HL-60 (cell line): ENCODE measurements at regions not wholly inside any gene's neighbourhood (a gene's known extent, or its start where the extent isn't known, plus 50 kb on each side); places are given as distances from the start of the nearest gene placed in this dataset.

ENCODE experiments used
- DNase-seq, 2 experiments: peaks; one replicate each; pipeline ENCODE4 v3.0.0-alpha.2; 2010 to 2020; ENCODE audit warnings: low read depth in 1 of 2, low spot score in 1 of 2
- H3K27ac ChIP-seq: fragments of 250-450 bp; sonication (Bioruptor Pico); replicated peaks from 2 replicates; pipeline ENCODE4 v1.5.1; 2020; ENCODE audit warnings: mild to moderate bottlenecking, moderate library complexity
- H3K27me3 ChIP-seq: fragments of 250-450 bp; sonication (Bioruptor Pico); 2 replicates; pipeline ENCODE4 v1.5.1; 2021; ENCODE audit warnings: mild to moderate bottlenecking, moderate library complexity; ENCODE audit not compliant: insufficient read depth, poor library complexity, severe bottlenecking
- H3K4me3 ChIP-seq: replicated peaks from 2 replicates; pipeline ENCODE4 v1.5.1; 2011; ENCODE audit warnings: mild to moderate bottlenecking, control low read depth, low read length; ENCODE audit not compliant: insufficient read depth
- GABPA ChIP-seq: IDR thresholded peaks from 2 replicates; pipeline ENCODE4 v1.6.1; 2012; ENCODE audit warnings: low read depth
- POLR2AphosphoS5 ChIP-seq: IDR thresholded peaks from 2 replicates; pipeline ENCODE4 v1.6.1; 2012; ENCODE audit warnings: low read depth
- REST ChIP-seq: IDR thresholded peaks from 2 replicates; pipeline ENCODE4 v1.6.1; 2012; ENCODE audit warnings: low read depth; ENCODE audit not compliant: insufficient replicate concordance
- SPI1 ChIP-seq: IDR thresholded peaks from 2 replicates; pipeline ENCODE4 v1.6.1; 2012; ENCODE audit warnings: low read depth, mild to moderate bottlenecking, borderline replicate concordance
- TF ChIP-seq, protein P1 (sequence below): IDR thresholded peaks from one replicate; pipeline ENCODE4 v1.5.1; 2011; ENCODE audit warnings: low read length, control low read depth, inconsistent platforms; ENCODE audit not compliant: insufficient read depth

DNA sequence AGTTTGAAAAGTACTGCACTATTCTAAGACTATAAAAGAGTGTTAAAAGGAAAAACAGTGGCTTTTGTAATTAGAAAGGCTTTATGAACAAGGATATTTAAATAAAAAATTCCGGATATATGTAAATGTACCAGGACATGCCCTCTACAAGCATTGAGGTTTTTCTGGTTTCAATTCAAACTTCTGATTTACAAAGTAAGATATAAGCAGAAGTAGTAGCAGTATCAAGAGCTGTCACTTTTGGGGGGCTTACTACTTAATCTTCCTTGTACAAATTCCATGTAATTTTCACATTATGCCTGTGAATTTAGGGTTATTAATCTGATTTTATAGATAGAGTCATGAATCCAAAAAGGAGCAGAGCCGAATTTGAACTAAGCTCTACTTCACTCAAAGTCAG lies 170.3 kb upstream of the ATP2B1 start:
- TF ChIP-seq, protein P1, sequence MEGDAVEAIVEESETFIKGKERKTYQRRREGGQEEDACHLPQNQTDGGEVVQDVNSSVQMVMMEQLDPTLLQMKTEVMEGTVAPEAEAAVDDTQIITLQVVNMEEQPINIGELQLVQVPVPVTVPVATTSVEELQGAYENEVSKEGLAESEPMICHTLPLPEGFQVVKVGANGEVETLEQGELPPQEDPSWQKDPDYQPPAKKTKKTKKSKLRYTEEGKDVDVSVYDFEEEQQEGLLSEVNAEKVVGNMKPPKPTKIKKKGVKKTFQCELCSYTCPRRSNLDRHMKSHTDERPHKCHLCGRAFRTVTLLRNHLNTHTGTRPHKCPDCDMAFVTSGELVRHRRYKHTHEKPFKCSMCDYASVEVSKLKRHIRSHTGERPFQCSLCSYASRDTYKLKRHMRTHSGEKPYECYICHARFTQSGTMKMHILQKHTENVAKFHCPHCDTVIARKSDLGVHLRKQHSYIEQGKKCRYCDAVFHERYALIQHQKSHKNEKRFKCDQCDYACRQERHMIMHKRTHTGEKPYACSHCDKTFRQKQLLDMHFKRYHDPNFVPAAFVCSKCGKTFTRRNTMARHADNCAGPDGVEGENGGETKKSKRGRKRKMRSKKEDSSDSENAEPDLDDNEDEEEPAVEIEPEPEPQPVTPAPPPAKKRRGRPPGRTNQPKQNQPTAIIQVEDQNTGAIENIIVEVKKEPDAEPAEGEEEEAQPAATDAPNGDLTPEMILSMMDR = no peak
- TF ChIP-seq POLR2AphosphoS5 (no peak), REST (no peak), GABPA (no peak)
- no peak for DNase-seq
- no peak overlapping the region for H3K27ac ChIP-seq

DNA sequence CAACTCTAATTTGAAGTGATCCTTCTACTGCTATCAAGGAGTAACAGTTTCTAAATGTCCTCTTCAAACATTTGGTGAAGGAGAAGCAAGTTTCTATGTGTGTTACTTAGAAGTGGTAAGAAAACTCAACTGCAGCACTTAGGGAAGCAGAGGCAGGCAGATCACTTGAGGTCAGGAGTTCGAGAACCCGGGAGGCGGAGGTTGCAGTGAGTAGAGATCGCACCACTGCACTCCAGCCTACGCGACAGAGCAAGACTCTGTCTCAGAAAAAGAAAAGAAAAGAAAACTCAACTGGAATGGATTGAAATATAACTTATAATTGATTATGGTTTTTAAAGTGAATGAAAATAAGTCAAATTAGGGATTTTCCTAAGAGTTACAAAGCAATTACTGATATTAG lies 169.7 kb upstream of the ATP2B1 start:
- Histone ChIP-seq H3K4me3 (no peak overlapping the region), H3K27me3 (no peaks in the 10 kb centered on the region), H3K27ac (no peak overlapping the region)
- TF ChIP-seq, protein P1 = no peak
- TF ChIP-seq REST (no peak), GABPA (no peak), SPI1 (no peak), POLR2AphosphoS5 (no peak)
- no peak for DNase-seq

More for the DNA sequence above, 170.3 kb upstream of the ATP2B1 start:
- H3K27me3 ChIP-seq = no peaks in the 10 kb centered on the region
- no peak overlapping the region for H3K4me3 ChIP-seq

DNA sequence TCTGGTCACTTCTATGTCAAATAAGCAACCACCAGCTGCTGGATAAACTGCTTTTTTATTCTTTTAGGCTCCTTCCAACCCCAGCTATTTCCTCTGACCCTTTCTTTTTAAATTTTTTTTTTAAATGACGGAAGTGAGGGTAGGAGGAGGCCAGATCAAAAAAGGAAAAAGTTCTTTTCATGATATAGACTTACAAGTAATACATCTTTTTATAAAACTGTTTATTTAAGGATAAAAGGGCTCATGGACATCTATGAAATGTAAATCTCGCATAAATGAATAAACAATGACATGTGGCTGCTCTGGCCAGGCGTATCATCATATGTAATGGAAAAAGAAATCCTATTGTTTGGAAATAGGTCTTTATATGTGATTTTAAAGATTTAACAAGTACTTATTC lies 169.0 kb upstream of the ATP2B1 start:
- no peak overlapping the region for H3K27ac ChIP-seq
- no peaks in the 10 kb centered on the region for H3K27me3 ChIP-seq
- DNase-seq = no peak
- TF ChIP-seq REST = no peak
- TF ChIP-seq, protein P1 = no peak
- TF ChIP-seq POLR2AphosphoS5 = no peak
- TF ChIP-seq GABPA = no peak
- no peak for TF ChIP-seq SPI1
- no peak overlapping the region for H3K4me3 ChIP-seq
